Bronchial epithelial cell (primary cell): ENCODE measurements at regions not wholly inside any gene's neighbourhood (a gene's known extent, or its start where the extent isn't known, plus 50 kb on each side); places are given as distances from the start of the nearest gene placed in this dataset.

ENCODE experiments used
- DNase-seq: peaks from one replicate; pipeline ENCODE4 v3.0.0-alpha.2; 2010; ENCODE audit warnings: low read depth
- FAIRE-seq: peaks from 2 replicates; lab custom pipeline; 2011; peaks lifted over from hg19 to GRCh38; lab: Jason Lieb, UNC
- H3K27me3 ChIP-seq: 2 replicates; pipeline ENCODE4 v1.5.1; 2011; ENCODE audit warnings: low read length; ENCODE audit not compliant: control insufficient read depth, insufficient read depth
- H3K36me3 ChIP-seq: 2 replicates; pipeline ENCODE4 v1.5.1; 2011; ENCODE audit warnings: low read length; ENCODE audit not compliant: control insufficient read depth, insufficient read depth
- H3K4me3 ChIP-seq: 2 replicates; pipeline ENCODE4 v1.5.1; 2011; ENCODE audit warnings: mild to moderate bottlenecking, low read depth, low read length, control low read depth
- TF ChIP-seq, protein P1 (sequence below): IDR thresholded peaks from 2 replicates; pipeline ENCODE4 v1.5.1; 2011; ENCODE audit warnings: mild to moderate bottlenecking, moderate library complexity, low read length, control low read depth, inconsistent platforms; ENCODE audit not compliant: insufficient read depth, severe bottlenecking

- no peak for DNase-seq
- no peak for FAIRE-seq
- no peaks in the 10 kb centered on the region for H3K36me3 ChIP-seq
- H3K4me3 ChIP-seq: no peak overlapping the region
- TF ChIP-seq, protein P1, sequence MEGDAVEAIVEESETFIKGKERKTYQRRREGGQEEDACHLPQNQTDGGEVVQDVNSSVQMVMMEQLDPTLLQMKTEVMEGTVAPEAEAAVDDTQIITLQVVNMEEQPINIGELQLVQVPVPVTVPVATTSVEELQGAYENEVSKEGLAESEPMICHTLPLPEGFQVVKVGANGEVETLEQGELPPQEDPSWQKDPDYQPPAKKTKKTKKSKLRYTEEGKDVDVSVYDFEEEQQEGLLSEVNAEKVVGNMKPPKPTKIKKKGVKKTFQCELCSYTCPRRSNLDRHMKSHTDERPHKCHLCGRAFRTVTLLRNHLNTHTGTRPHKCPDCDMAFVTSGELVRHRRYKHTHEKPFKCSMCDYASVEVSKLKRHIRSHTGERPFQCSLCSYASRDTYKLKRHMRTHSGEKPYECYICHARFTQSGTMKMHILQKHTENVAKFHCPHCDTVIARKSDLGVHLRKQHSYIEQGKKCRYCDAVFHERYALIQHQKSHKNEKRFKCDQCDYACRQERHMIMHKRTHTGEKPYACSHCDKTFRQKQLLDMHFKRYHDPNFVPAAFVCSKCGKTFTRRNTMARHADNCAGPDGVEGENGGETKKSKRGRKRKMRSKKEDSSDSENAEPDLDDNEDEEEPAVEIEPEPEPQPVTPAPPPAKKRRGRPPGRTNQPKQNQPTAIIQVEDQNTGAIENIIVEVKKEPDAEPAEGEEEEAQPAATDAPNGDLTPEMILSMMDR: no peak
- H3K27me3 ChIP-seq: no peaks in the 10 kb centered on the region
These were observed 166.8 kb downstream of the SLITRK5 start for GRCh38 chr13:87837946-87838345.

DNA sequence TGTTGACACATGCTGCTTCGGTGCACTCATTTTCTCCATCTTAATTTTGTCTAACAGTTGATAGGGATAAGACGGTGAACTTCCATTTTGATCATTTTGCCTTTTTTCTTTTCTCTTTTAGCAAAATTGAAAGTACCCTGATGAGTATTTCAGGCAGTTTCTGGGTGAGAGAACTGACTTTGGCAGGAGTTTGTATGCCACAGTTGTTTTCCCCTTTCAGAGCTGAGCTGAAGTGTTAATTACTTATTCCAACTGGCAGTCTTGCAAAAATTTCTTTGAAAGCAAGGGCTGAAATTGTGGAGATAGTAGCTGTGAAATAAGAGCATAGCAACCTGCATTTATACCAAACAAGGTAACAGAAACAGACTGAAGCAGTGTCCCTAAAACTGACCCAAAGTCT lies 180.2 kb downstream of the SLITRK5 start:
- TF ChIP-seq, protein P1: no peak
- DNase-seq (no peak), FAIRE-seq (no peak)
- Histone ChIP-seq H3K36me3 (no peaks in the 10 kb centered on the region), H3K4me3 (no peak overlapping the region), H3K27me3 (no peaks in the 10 kb centered on the region)

DNA sequence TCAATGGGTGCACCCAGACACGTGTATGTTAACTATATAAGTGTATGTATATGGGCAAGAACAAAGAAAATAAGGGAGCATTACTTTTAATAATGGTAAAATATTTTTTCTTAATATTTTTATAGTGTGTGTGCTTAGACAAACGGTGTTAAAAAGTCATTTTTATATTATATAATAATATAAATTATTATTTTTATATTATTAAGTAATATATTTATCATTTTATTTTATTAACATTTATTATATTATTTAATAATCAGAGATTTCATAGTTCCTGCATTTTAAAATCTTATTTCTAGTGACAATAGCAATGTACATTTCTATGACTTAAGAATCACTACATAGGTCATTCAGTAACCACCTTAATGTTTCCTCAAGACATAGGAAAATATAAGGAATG lies 184.4 kb downstream of the SLITRK5 start:
- Histone ChIP-seq H3K4me3 (no peak overlapping the region), H3K27me3 (no peaks in the 10 kb centered on the region), H3K36me3 (no peaks in the 10 kb centered on the region)
- TF ChIP-seq, protein P1: no peak
- DNase-seq: no peak
- FAIRE-seq: no peak

- Histone ChIP-seq H3K27me3 (no peaks in the 10 kb centered on the region), H3K36me3 (no peaks in the 10 kb centered on the region), H3K4me3 (no peak overlapping the region)
- no peak for DNase-seq
- no peak for FAIRE-seq
- TF ChIP-seq, protein P1: no peak
These were observed 188.1 kb downstream of the SLITRK5 start for GRCh38 chr13:87859261-87859660.

- Histone ChIP-seq H3K27me3 (no peaks in the 10 kb centered on the region), H3K36me3 (no peaks in the 10 kb centered on the region), H3K4me3 (no peak overlapping the region)
- TF ChIP-seq, protein P1: no peak
- FAIRE-seq (no peak), DNase-seq (no peak)
These were observed 196.3 kb downstream of the SLITRK5 start for GRCh38 chr13:87867426-87867825.

GRCh38 chr13:87868731-87869130 lies 197.6 kb downstream of the SLITRK5 start:
- FAIRE-seq (no peak), DNase-seq (no peak)
- TF ChIP-seq, protein P1: no peak
- no peaks in the 10 kb centered on the region for H3K27me3 ChIP-seq
- H3K36me3 ChIP-seq: no peaks in the 10 kb centered on the region
- H3K4me3 ChIP-seq: no peak overlapping the region
